ENCODE measurements at regions not wholly inside any gene's neighbourhood (a gene's known extent, or its start where the extent isn't known, plus 50 kb on each side); places are given as distances from the start of the nearest gene placed in this dataset.

- no peaks in the 10 kb centered on the region for H3K9me3 ChIP-seq (ENCODE audit: control insufficient read depth, low read length)
- no peaks in the 10 kb centered on the region for H3K4me1 ChIP-seq (ENCODE audit: control insufficient read depth, insufficient read depth, low read length)
- H3K27ac ChIP-seq (ENCODE audit: insufficient read depth, low read depth, low read length, poor library complexity, severe bottlenecking) = no peak overlapping the region
- H3K36me3 ChIP-seq (ENCODE audit: control insufficient read depth, insufficient read depth, low read length) = no peaks in the 10 kb centered on the region
- no peak overlapping the region for H3K4me3 ChIP-seq (ENCODE audit: insufficient read depth, low read depth, low read length)
- no peaks in the 10 kb centered on the region for H3K27me3 ChIP-seq (ENCODE audit: control insufficient read depth, insufficient read depth, low read length, poor library complexity, severe bottlenecking)
- WGBS, 2 experiments = 71 to 89% methylated on average over 1 of the region's 1 CpG
Observed at GRCh38 chr1:78373676-78374075, 117.1 kb upstream of the PTGFR start.

- H3K27me3 ChIP-seq (ENCODE audit: control insufficient read depth, insufficient read depth, low read length, poor library complexity, severe bottlenecking) = no peaks in the 10 kb centered on the region
- no peaks in the 10 kb centered on the region for H3K36me3 ChIP-seq (ENCODE audit: control insufficient read depth, insufficient read depth, low read length)
- H3K27ac ChIP-seq (ENCODE audit: insufficient read depth, low read depth, low read length, poor library complexity, severe bottlenecking) = no peak overlapping the region
- no peak overlapping the region for H3K4me3 ChIP-seq (ENCODE audit: insufficient read depth, low read depth, low read length)
- WGBS, 2 experiments = 84 to 94% methylated on average over 2 to 3 of the region's 3 CpGs
- no peaks in the 10 kb centered on the region for H3K9me3 ChIP-seq (ENCODE audit: control insufficient read depth, low read length)
- H3K4me1 ChIP-seq (ENCODE audit: control insufficient read depth, insufficient read depth, low read length) = no peaks in the 10 kb centered on the region
Observed at GRCh38 chr1:78375996-78376395, 114.8 kb upstream of the PTGFR start.

GRCh38 chr1:78377356-78377928, 113.3 kb upstream of the PTGFR start:
- H3K27me3 ChIP-seq (ENCODE audit: control insufficient read depth, insufficient read depth, low read length, poor library complexity, severe bottlenecking) = no peaks in the 10 kb centered on the region
- no peaks in the 10 kb centered on the region for H3K9me3 ChIP-seq (ENCODE audit: control insufficient read depth, low read length)

GRCh38 chr1:78383923-78384322, 106.9 kb upstream of the PTGFR start:
- H3K9me3 ChIP-seq (ENCODE audit: control insufficient read depth, low read length) = no peaks in the 10 kb centered on the region
- no peaks in the 10 kb centered on the region for H3K36me3 ChIP-seq (ENCODE audit: control insufficient read depth, insufficient read depth, low read length)
- H3K27ac ChIP-seq (ENCODE audit: insufficient read depth, low read depth, low read length, poor library complexity, severe bottlenecking) = no peak overlapping the region
- no peak overlapping the region for H3K4me3 ChIP-seq (ENCODE audit: insufficient read depth, low read depth, low read length)
- WGBS, 2 experiments = 82 to 100% methylated on average over 1 of the region's 1 CpG
- no peaks in the 10 kb centered on the region for H3K4me1 ChIP-seq (ENCODE audit: control insufficient read depth, insufficient read depth, low read length)
- no peaks in the 10 kb centered on the region for H3K27me3 ChIP-seq (ENCODE audit: control insufficient read depth, insufficient read depth, low read length, poor library complexity, severe bottlenecking)

More at GRCh38 chr1:78377356-78377928, 113.3 kb upstream of the PTGFR start:
- Histone ChIP-seq H3K4me1 (ENCODE audit: control insufficient read depth, insufficient read depth, low read length) (no peaks in the 10 kb centered on the region), H3K4me3 (ENCODE audit: insufficient read depth, low read depth, low read length) (no peak overlapping the region), H3K36me3 (ENCODE audit: control insufficient read depth, insufficient read depth, low read length) (no peaks in the 10 kb centered on the region), H3K27ac (ENCODE audit: insufficient read depth, low read depth, low read length, poor library complexity, severe bottlenecking) (no peak overlapping the region)

GRCh38 chr1:78385744-78386462, 104.9 kb upstream of the PTGFR start:
- Histone ChIP-seq H3K36me3 (ENCODE audit: control insufficient read depth, insufficient read depth, low read length) (no peaks in the 10 kb centered on the region), H3K4me3 (ENCODE audit: insufficient read depth, low read depth, low read length) (no peak overlapping the region), H3K4me1 (ENCODE audit: control insufficient read depth, insufficient read depth, low read length) (no peaks in the 10 kb centered on the region), H3K9me3 (ENCODE audit: control insufficient read depth, low read length) (no peaks in the 10 kb centered on the region), H3K27me3 (ENCODE audit: control insufficient read depth, insufficient read depth, low read length, poor library complexity, severe bottlenecking) (no peaks in the 10 kb centered on the region), H3K27ac (ENCODE audit: insufficient read depth, low read depth, low read length, poor library complexity, severe bottlenecking) (no peak overlapping the region)
- 79 to 81% methylated on average over 1 of the region's 1 CpG for whole genome bisulfite sequencing, 2 experiments

GRCh38 chr1:78387201-78387600, 103.6 kb upstream of the PTGFR start:
- Histone ChIP-seq H3K27me3 (ENCODE audit: control insufficient read depth, insufficient read depth, low read length, poor library complexity, severe bottlenecking) (no peaks in the 10 kb centered on the region), H3K27ac (ENCODE audit: insufficient read depth, low read depth, low read length, poor library complexity, severe bottlenecking) (no peak overlapping the region), H3K4me1 (ENCODE audit: control insufficient read depth, insufficient read depth, low read length) (no peaks in the 10 kb centered on the region), H3K36me3 (ENCODE audit: control insufficient read depth, insufficient read depth, low read length) (no peaks in the 10 kb centered on the region), H3K4me3 (ENCODE audit: insufficient read depth, low read depth, low read length) (no peak overlapping the region), H3K9me3 (ENCODE audit: control insufficient read depth, low read length) (no peaks in the 10 kb centered on the region)
- WGBS, 2 experiments = 52 to 54% methylated on average over 2 of the region's 2 CpGs

- Histone ChIP-seq H3K27me3 (ENCODE audit: control insufficient read depth, insufficient read depth, low read length, poor library complexity, severe bottlenecking) (no peaks in the 10 kb centered on the region), H3K27ac (ENCODE audit: insufficient read depth, low read depth, low read length, poor library complexity, severe bottlenecking) (no peak overlapping the region), H3K9me3 (ENCODE audit: control insufficient read depth, low read length) (no peaks in the 10 kb centered on the region), H3K36me3 (ENCODE audit: control insufficient read depth, insufficient read depth, low read length) (no peaks in the 10 kb centered on the region), H3K4me3 (ENCODE audit: insufficient read depth, low read depth, low read length) (no peak overlapping the region), H3K4me1 (ENCODE audit: control insufficient read depth, insufficient read depth, low read length) (no peaks in the 10 kb centered on the region)
- 92 to 100% methylated on average over 1 of the region's 1 CpG for WGBS, 2 experiments
Observed at GRCh38 chr1:78387871-78388270, 102.9 kb upstream of the PTGFR start.

- no peaks in the 10 kb centered on the region for H3K36me3 ChIP-seq (ENCODE audit: control insufficient read depth, insufficient read depth, low read length)
- H3K4me1 ChIP-seq (ENCODE audit: control insufficient read depth, insufficient read depth, low read length) = no peaks in the 10 kb centered on the region
- no peaks in the 10 kb centered on the region for H3K27me3 ChIP-seq (ENCODE audit: control insufficient read depth, insufficient read depth, low read length, poor library complexity, severe bottlenecking)
- H3K27ac ChIP-seq (ENCODE audit: insufficient read depth, low read depth, low read length, poor library complexity, severe bottlenecking) = no peak overlapping the region
- H3K4me3 ChIP-seq (ENCODE audit: insufficient read depth, low read depth, low read length) = no peak overlapping the region
- H3K9me3 ChIP-seq (ENCODE audit: control insufficient read depth, low read length) = no peaks in the 10 kb centered on the region
Observed at GRCh38 chr1:78388275-78388674, 102.5 kb upstream of the PTGFR start.

GRCh38 chr1:78401148-78401547, 89.6 kb upstream of the PTGFR start:
- WGBS, 2 experiments = 83 to 89% methylated on average over 2 of the region's 2 CpGs
- H3K27ac ChIP-seq (ENCODE audit: insufficient read depth, low read depth, low read length, poor library complexity, severe bottlenecking) = no peak overlapping the region
- H3K36me3 ChIP-seq (ENCODE audit: control insufficient read depth, insufficient read depth, low read length) = no peaks in the 10 kb centered on the region

GRCh38 chr1:78408192-78408591, 82.6 kb upstream of the PTGFR start:
- H3K4me1 ChIP-seq (ENCODE audit: control insufficient read depth, insufficient read depth, low read length) = no peaks in the 10 kb centered on the region
- H3K4me3 ChIP-seq (ENCODE audit: insufficient read depth, low read depth, low read length) = no peak overlapping the region
- WGBS, 2 experiments = 60% methylated on average over 1 of the region's 1 CpG; no CpG with 5 or more reads in 1 of the 2 experiments
- no peak overlapping the region for H3K27ac ChIP-seq (ENCODE audit: insufficient read depth, low read depth, low read length, poor library complexity, severe bottlenecking)
- no peaks in the 10 kb centered on the region for H3K27me3 ChIP-seq (ENCODE audit: control insufficient read depth, insufficient read depth, low read length, poor library complexity, severe bottlenecking)
- no peaks in the 10 kb centered on the region for H3K36me3 ChIP-seq (ENCODE audit: control insufficient read depth, insufficient read depth, low read length)
- no peaks in the 10 kb centered on the region for H3K9me3 ChIP-seq (ENCODE audit: control insufficient read depth, low read length)

More at GRCh38 chr1:78401148-78401547, 89.6 kb upstream of the PTGFR start:
- Histone ChIP-seq H3K27me3 (ENCODE audit: control insufficient read depth, insufficient read depth, low read length, poor library complexity, severe bottlenecking) (no peaks in the 10 kb centered on the region), H3K4me1 (ENCODE audit: control insufficient read depth, insufficient read depth, low read length) (no peaks in the 10 kb centered on the region), H3K9me3 (ENCODE audit: control insufficient read depth, low read length) (no peaks in the 10 kb centered on the region), H3K4me3 (ENCODE audit: insufficient read depth, low read depth, low read length) (no peak overlapping the region)

All from ectodermal cell (in vitro differentiated cells).